ENCODE measurements at regions not wholly inside any gene's neighbourhood (a gene's known extent, or its start where the extent isn't known, plus 50 kb on each side); places are given as distances from the start of the nearest gene placed in this dataset.

DNA sequence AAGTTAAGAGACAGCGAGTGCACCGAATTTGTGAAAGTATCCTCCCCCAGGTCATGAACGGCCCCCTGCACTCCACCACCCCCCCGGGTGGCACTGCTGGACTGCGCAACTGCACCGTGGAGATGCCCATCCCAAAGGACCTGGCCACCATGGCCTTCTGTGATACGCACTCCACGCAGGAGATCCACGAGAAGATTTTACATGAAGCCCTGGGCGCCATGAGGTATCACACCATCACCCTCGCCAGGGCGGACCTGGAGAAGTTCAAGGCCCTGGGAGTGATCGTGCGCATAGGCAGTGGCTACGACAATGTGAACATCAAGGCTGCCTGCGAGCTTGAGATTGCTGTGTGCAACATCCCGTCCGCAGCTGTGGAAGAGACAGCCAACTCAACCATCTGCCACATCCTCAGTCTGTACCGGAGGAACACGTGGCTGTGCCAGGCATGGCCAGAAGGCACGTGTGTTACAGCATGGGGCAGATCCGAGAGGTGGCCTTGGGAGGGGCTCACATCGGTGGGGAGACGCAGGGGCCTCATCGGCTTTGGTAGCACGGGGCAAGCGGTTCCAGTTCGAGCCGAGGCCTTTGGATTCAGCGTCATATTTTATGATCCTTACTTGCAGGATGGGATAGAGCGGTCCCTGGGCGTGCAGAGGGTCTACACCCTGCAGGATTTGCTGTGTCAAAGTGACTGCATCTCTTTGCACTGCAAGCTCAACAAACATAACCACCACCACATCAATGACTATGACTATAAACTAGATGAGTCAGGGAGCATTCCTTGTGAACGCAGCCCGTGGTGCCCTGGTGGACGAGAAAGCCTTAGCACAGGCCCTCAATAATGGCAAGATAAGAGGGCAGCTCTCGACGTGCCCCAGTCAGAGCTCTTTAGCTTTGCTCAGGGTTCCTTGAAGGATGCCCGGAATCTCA, 290.8 kb upstream of the MC4R start:
- TF ChIP-seq, protein P1, sequence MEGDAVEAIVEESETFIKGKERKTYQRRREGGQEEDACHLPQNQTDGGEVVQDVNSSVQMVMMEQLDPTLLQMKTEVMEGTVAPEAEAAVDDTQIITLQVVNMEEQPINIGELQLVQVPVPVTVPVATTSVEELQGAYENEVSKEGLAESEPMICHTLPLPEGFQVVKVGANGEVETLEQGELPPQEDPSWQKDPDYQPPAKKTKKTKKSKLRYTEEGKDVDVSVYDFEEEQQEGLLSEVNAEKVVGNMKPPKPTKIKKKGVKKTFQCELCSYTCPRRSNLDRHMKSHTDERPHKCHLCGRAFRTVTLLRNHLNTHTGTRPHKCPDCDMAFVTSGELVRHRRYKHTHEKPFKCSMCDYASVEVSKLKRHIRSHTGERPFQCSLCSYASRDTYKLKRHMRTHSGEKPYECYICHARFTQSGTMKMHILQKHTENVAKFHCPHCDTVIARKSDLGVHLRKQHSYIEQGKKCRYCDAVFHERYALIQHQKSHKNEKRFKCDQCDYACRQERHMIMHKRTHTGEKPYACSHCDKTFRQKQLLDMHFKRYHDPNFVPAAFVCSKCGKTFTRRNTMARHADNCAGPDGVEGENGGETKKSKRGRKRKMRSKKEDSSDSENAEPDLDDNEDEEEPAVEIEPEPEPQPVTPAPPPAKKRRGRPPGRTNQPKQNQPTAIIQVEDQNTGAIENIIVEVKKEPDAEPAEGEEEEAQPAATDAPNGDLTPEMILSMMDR (IDR thresholded peaks at IDR 0.05): no peak
- no peak for TF ChIP-seq POLR2A (IDR thresholded peaks at IDR 0.05)
